ENCODE measurements at regions not wholly inside any gene's neighbourhood (a gene's known extent, or its start where the extent isn't known, plus 50 kb on each side); places are given as distances from the start of the nearest gene placed in this dataset.

DNA sequence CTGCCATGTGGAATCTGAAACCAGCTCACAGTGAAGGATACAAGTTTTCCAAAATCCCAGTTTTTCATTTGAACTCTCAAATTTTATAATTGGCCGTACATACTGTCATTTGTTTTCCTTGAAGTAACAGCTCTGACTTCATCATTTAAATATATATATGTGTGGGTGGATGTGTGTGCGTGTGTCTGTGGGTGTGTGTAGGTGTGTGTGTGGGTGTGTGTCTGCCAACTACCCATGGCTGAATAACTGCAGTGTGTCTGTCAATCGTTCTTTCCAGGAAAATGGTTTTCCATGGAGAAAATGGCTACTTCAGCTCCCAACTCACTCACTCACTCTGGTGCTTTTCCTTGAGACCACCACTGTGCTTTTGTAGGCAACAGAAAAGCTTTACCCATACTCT is 169.0 kb downstream of the PLPP3 start:
- H4K91ac ChIP-seq (replicated peaks; ENCODE audit: insufficient read length, low read length): no peak overlapping the region
- no peak overlapping the region for H2AFZ ChIP-seq (ENCODE audit: low read length)
- H3K27me3 ChIP-seq (replicated peaks in 1 of 4; ENCODE audit: control insufficient read depth in 3 of 4, extremely low read depth in 1 of 4, insufficient read depth in 3 of 4, low read length in 3 of 4): no peaks in the 10 kb centered on the region
- ChIA-PET POLR2A (ENCODE audit: partially characterized antibody) (interaction anchor here (0.9 kb wide), 1 partner anchor 81 kb away, joined by 3 read pairs; no protein-coding TSS in a partner anchor), CTCF (ENCODE audit: partially characterized antibody) (interaction anchor here (0.5 to 4.4 kb wide), 17 partner anchors 9 to 408 kb away, joined by 3 to 40 read pairs (median 4); partner anchors contain the start of gene PLPP3)
- no peak overlapping the region for H2BK5ac ChIP-seq (ENCODE audit: low read depth, low read length)
- no peak overlapping the region for H2BK15ac ChIP-seq (ENCODE audit: low read length)
- no peak overlapping the region for H3K9ac ChIP-seq (replicated peaks in 1 of 4; ENCODE audit: extremely low read depth in 1 of 4, low read depth in 3 of 4, low read length in 3 of 4)
- no peak overlapping the region for H3K4ac ChIP-seq (replicated peaks; ENCODE audit: insufficient read length, low read depth, low read length)
- no peak overlapping the region for H2BK20ac ChIP-seq (ENCODE audit: low read length)
- no peak overlapping the region for H4K5ac ChIP-seq (ENCODE audit: insufficient read length, low read depth, low read length)
- peaks cover 0 to 3% (median 0%) of the 10 kb centered on the region in 4 experiments; a peak in 1 of 7 replicates for H3K4me1 ChIP-seq (replicated peaks in 1 of 4; ENCODE audit: control insufficient read depth in 3 of 4, insufficient read depth in 4 of 4, low read length in 3 of 4)
- H3K14ac ChIP-seq (ENCODE audit: insufficient read length): no peak overlapping the region
- H4K20me1 ChIP-seq (replicated peaks in 1 of 2; ENCODE audit: control insufficient read depth in 1 of 2, insufficient read depth in 2 of 2, low read length in 2 of 2): no peaks in the 10 kb centered on the region
- H3K23ac ChIP-seq (ENCODE audit: insufficient read length): no peak overlapping the region
- H2AK5ac ChIP-seq (ENCODE audit: low read depth, low read length): no peak overlapping the region
- H4K8ac ChIP-seq (ENCODE audit: extremely low read depth, insufficient read depth, low read length): no peak overlapping the region
- DNase-seq (ENCODE audit: low read depth in 1 of 2, low spot score in 2 of 2): no peak
- H3K56ac ChIP-seq (replicated peaks; ENCODE audit: insufficient read length, low read depth, low read length): no peak overlapping the region
- H3K4me2 ChIP-seq (ENCODE audit: insufficient read depth in 1 of 2, low read depth in 2 of 2, low read length in 2 of 2): no peak overlapping the region
- no peak overlapping the region for H2BK12ac ChIP-seq (ENCODE audit: low read depth, low read length)
- no peak overlapping the region for H3K18ac ChIP-seq (ENCODE audit: extremely low read depth, low read length)
- no peak overlapping the region for H3K4me3 ChIP-seq (ENCODE audit: extremely low read depth in 1 of 4, insufficient read depth in 2 of 4, low read depth in 3 of 4, low read length in 4 of 4)
- FAIRE-seq: no peak
- H3K23me2 ChIP-seq (ENCODE audit: low read depth, low read length): no peaks in the 10 kb centered on the region; the same call in 1 of the 2 replicates
- WGBS, 2 experiments (ENCODE audit: extremely low coverage in 1 of 2, insufficient coverage in 1 of 2, insufficient read length in 1 of 2, insufficient replicate concordance in 2 of 2, low coverage in 1 of 2, low lambda C conversion rate in 2 of 2, missing lambda C conversion rate in 1 of 2): 91% methylated on average over 3 of the region's 3 CpGs; no CpG with 5 or more reads in 1 of the 2 experiments
- no peak overlapping the region for H2BK120ac ChIP-seq (replicated peaks; ENCODE audit: low read depth, low read length)
- H3K79me1 ChIP-seq (ENCODE audit: low read depth, low read length): no peaks in the 10 kb centered on the region
- H3K36me3 ChIP-seq (ENCODE audit: control insufficient read depth in 2 of 4, insufficient read depth in 4 of 4, low read length in 3 of 4): no peaks in the 10 kb centered on the region
- H3K27ac ChIP-seq (ENCODE audit: low read depth, low read length): no peak overlapping the region
- H3K79me2 ChIP-seq (ENCODE audit: control insufficient read depth in 1 of 2, insufficient read depth in 2 of 2, low read length in 2 of 2): no peaks in the 10 kb centered on the region
- H3K9me3 ChIP-seq (ENCODE audit: insufficient read depth in 2 of 2, low read depth in 1 of 2, low read length in 1 of 2): peaks cover 0 to 6% of the 10 kb centered on the region in 2 experiments; a peak in 1 of 4 replicates
- TF ChIP-seq CBX5 (IDR thresholded peaks at IDR 0.05; ENCODE audit: low read depth, low read length) (no peak), PHF8 (conservative IDR thresholded peaks at IDR 0.05; ENCODE audit: low read depth, low read length) (no peak), NANOG (IDR thresholded peaks at IDR 0.05; ENCODE audit: insufficient read depth, low read depth, low read length, poor library complexity, severe bottlenecking) (no peak)
